Stimulated activated CD8-positive, alpha-beta memory T cell treated with anti-CD3 and anti-CD28 coated beads, Interleukin-15, amount 100 ng/mL, for 1 hour (primary cell): ENCODE measurements at regions not wholly inside any gene's neighbourhood (a gene's known extent, or its start where the extent isn't known, plus 50 kb on each side); places are given as distances from the start of the nearest gene placed in this dataset.
"Not testable (repeated sequence)": the region's sequence is repeated elsewhere in the genome, so short reads cannot be mapped to it uniquely, and the experiment has no call there.

Experiments
- DNase-seq: peaks from one replicate; pipeline ENCODE4 v3.0.0-alpha.2; 2020; ENCODE audit warnings: low read depth

GRCh38 chr22:48425091-48425506 is 1402.6 kb downstream of the BRD1 start:
- no peak for DNase-seq

GRCh38 chr22:48424661-48425060 is 1403.0 kb downstream of the BRD1 start:
- DNase-seq: no peak

GRCh38 chr22:48424201-48424627 is 1403.5 kb downstream of the BRD1 start:
- DNase-seq: no peak

GRCh38 chr22:48423481-48423911 is 1404.2 kb downstream of the BRD1 start:
- no peak for DNase-seq

GRCh38 chr22:48422900-48423480 is 1404.7 kb downstream of the BRD1 start:
- no peak for DNase-seq

GRCh38 chr22:48418831-48419230 is 1408.8 kb downstream of the BRD1 start:
- no peak for DNase-seq

- no peak for DNase-seq
Observed at GRCh38 chr22:48417225-48418070, 1410.2 kb downstream of the BRD1 start.

GRCh38 chr22:48416396-48417224 is 1411.1 kb downstream of the BRD1 start:
- DNase-seq: no peak

GRCh38 chr22:48415520-48415919 is 1412.2 kb downstream of the BRD1 start:
- no peak for DNase-seq

- no peak for DNase-seq
Observed at GRCh38 chr22:48414651-48415050, 1413.0 kb downstream of the BRD1 start.

GRCh38 chr22:48412931-48413330 is 1414.7 kb downstream of the BRD1 start:
- DNase-seq: not testable (repeated sequence)

GRCh38 chr22:48410536-48410935 is 1417.1 kb downstream of the BRD1 start:
- no peak for DNase-seq

GRCh38 chr22:48407256-48407955 is 1420.3 kb downstream of the BRD1 start:
- no peak for DNase-seq

- DNase-seq: no peak
Observed at GRCh38 chr22:48406161-48406560, 1421.5 kb downstream of the BRD1 start.

- no peak for DNase-seq
Observed at GRCh38 chr22:48405741-48406140, 1421.9 kb downstream of the BRD1 start.

- no peak for DNase-seq
Observed at GRCh38 chr22:48404801-48405447, 1422.7 kb downstream of the BRD1 start.

- DNase-seq: no peak
Observed at GRCh38 chr22:48403521-48404403, 1423.9 kb downstream of the BRD1 start.

- no peak for DNase-seq
Observed at GRCh38 chr22:48402591-48403031, 1425.1 kb downstream of the BRD1 start.

- DNase-seq: not testable (repeated sequence)
Observed at GRCh38 chr22:48401523-48401922, 1426.2 kb downstream of the BRD1 start.

- no peak for DNase-seq
Observed at GRCh38 chr22:48398181-48398905, 1429.3 kb downstream of the BRD1 start.
